CD14-positive monocyte (primary cell): ENCODE measurements at regions not wholly inside any gene's neighbourhood (a gene's known extent, or its start where the extent isn't known, plus 50 kb on each side); places are given as distances from the start of the nearest gene placed in this dataset.
"Not testable (repeated sequence)": the region's sequence is repeated elsewhere in the genome, so short reads cannot be mapped to it uniquely, and the experiment has no call there.

Experiments used
- DNase-seq, 3 donors: peaks; one replicate each; pipeline ENCODE4 v3.0.0-alpha.2; 2011 to 2022
- H2AFZ ChIP-seq: 2 replicates; pipeline ENCODE4 v1.6.0; 2012; ENCODE audit warnings: mild to moderate bottlenecking, low read depth, low read length, inconsistent platforms; ENCODE audit not compliant: insufficient read depth, poor library complexity, severe bottlenecking
- H3K27ac ChIP-seq, 2 donors: 1 replicate in 1 of 2; 2 replicates in 1 of 2; pipeline ENCODE4 v1.5.1; 2012 to 2013; ENCODE audit warnings: low read length in 2 of 2, control low read depth in 1 of 2, inconsistent platforms in 1 of 2, low read depth in 1 of 2, mild to moderate bottlenecking in 1 of 2
- H3K27me3 ChIP-seq, 2 donors: one replicate each; pipeline versions ENCODE4 v1.6.0 to v1.6.1; 2011 to 2013; ENCODE audit warnings: low read length in 2 of 2; ENCODE audit not compliant: control insufficient read depth in 2 of 2, insufficient read depth in 2 of 2
- H3K36me3 ChIP-seq, 2 donors: replicated peaks in 1 of 2; 1 replicate in 1 of 2; 2 replicates in 1 of 2; pipeline versions ENCODE4 v1.5.1 to v1.6.1; 2012 to 2013; ENCODE audit warnings: low read length in 2 of 2, control low read depth in 1 of 2, inconsistent platforms in 1 of 2, mild to moderate bottlenecking in 1 of 2; ENCODE audit not compliant: insufficient read depth in 2 of 2, control insufficient read depth in 1 of 2
- H3K4me1 ChIP-seq, 2 donors: 1 replicate in 1 of 2; 2 replicates in 1 of 2; pipeline versions ENCODE4 v1.5.1 to v1.6.1; 2012 to 2013; ENCODE audit warnings: low read length in 2 of 2, control low read depth in 1 of 2, inconsistent platforms in 1 of 2, mild to moderate bottlenecking in 1 of 2, moderate library complexity in 1 of 2; ENCODE audit not compliant: insufficient read depth in 2 of 2, control insufficient read depth in 1 of 2
- H3K4me2 ChIP-seq: replicated peaks from 2 replicates; pipeline ENCODE3; 2012; ENCODE audit warnings: low read length, moderate library complexity, mild to moderate bottlenecking; ENCODE audit not compliant: poor library complexity, severe bottlenecking; ENCODE audit errors: extremely low read depth
- H3K4me3 ChIP-seq, 3 experiments: fragments of 200-600 bp in 1 of 3; sonication (generic) in 1 of 3; replicated peaks in 1 of 3; 1 replicate in 2 of 3; 2 replicates in 1 of 3; pipeline ENCODE4 v1.5.1; 2011 to 2013; ENCODE audit warnings: low read length in 3 of 3, mild to moderate bottlenecking in 3 of 3, control low read depth in 2 of 3, low read depth in 2 of 3, inconsistent platforms in 1 of 3, moderate library complexity in 1 of 3
- H3K79me2 ChIP-seq: 2 replicates; pipeline ENCODE4 v1.6.0; 2012; ENCODE audit warnings: mild to moderate bottlenecking, control low read depth, inconsistent platforms, low read length, moderate library complexity; ENCODE audit not compliant: insufficient read depth
- H3K9ac ChIP-seq: 2 replicates; pipeline ENCODE4 v1.6.0; 2017; ENCODE audit warnings: low read length, mild to moderate bottlenecking; ENCODE audit not compliant: insufficient read depth, poor library complexity, severe bottlenecking
- H3K9me3 ChIP-seq, 2 donors: replicated peaks in 1 of 2; 1 replicate in 1 of 2; 2 replicates in 1 of 2; pipeline versions ENCODE4 v1.5.1 to v1.6.1; 2012 to 2013; ENCODE audit warnings: low read length in 2 of 2, control low read depth in 1 of 2; ENCODE audit not compliant: control insufficient read depth in 1 of 2, insufficient read depth in 1 of 2
- H4K20me1 ChIP-seq: 2 replicates; pipeline ENCODE4 v1.6.0; 2012; ENCODE audit warnings: mild to moderate bottlenecking, low read length, control low read depth, moderate library complexity; ENCODE audit not compliant: insufficient read depth
- H3K27ac Mint-ChIP-seq, 7 donors: one replicate each; pipeline ENCODE4 v1.8.0; 2020; ENCODE audit warnings: mild to moderate bottlenecking in 7 of 7, mixed read lengths in 7 of 7, moderate library complexity in 6 of 7, inconsistent platforms in 2 of 7
- H3K27me3 Mint-ChIP-seq, 3 donors: one replicate each; pipeline ENCODE4 v1.8.0; 2021 to 2022; ENCODE audit warnings: low read depth in 3 of 3, mild to moderate bottlenecking in 3 of 3, mixed read lengths in 3 of 3, moderate library complexity in 3 of 3, inconsistent platforms in 1 of 3
- H3K36me3 Mint-ChIP-seq, 2 donors: one replicate each; pipeline ENCODE4 v1.8.0; 2020; ENCODE audit warnings: mixed read lengths in 2 of 2, inconsistent platforms in 1 of 2, mild to moderate bottlenecking in 1 of 2
- H3K4me1 Mint-ChIP-seq: one replicate; pipeline ENCODE4 v1.8.0; 2020; ENCODE audit warnings: mild to moderate bottlenecking, mixed read lengths
- H3K4me3 Mint-ChIP-seq, 2 donors: one replicate each; pipeline ENCODE4 v1.8.0; 2020; ENCODE audit warnings: mild to moderate bottlenecking in 2 of 2, mixed read lengths in 2 of 2, moderate library complexity in 1 of 2
- H3K9me3 Mint-ChIP-seq, 7 donors: one replicate each; pipeline ENCODE4 v1.8.0; 2020 to 2022; ENCODE audit warnings: mixed read lengths in 7 of 7, mild to moderate bottlenecking in 6 of 7, moderate library complexity in 6 of 7, inconsistent platforms in 2 of 7
- CTCF ChIP-seq: fragments of 200-600 bp; IDR thresholded peaks from one replicate; pipeline ENCODE4 v1.8.0; 2022; ENCODE audit warnings: antibody characterized with exemption, mild to moderate bottlenecking
- WGBS: methylation state at CpG from one replicate; pipeline ENCODE4 v1.1.5; 2013; ENCODE audit warnings: missing lambda C conversion rate; ENCODE audit not compliant: insufficient coverage; 5-methylcytosine and 5-hydroxymethylcytosine counted together
- intact Hi-C, 2 donors: fragments of 100-400 bp; cut with micrococcal nuclease; formaldehyde crosslinking; loops; one replicate each; pipeline versions ENCODE4 v1.15.0 to v1.15.1; 2023

GRCh38 chr6:4660377-4661321, 115.6 kb upstream of the CDYL start:
- H3K27me3 Mint-ChIP-seq = peaks cover 5 to 6% (median 5%) of the 10 kb centered on the region in 3 donors
- peaks cover 0 to 5% (median 0%) of the 10 kb centered on the region in 7 donors for H3K9me3 Mint-ChIP-seq
- Histone ChIP-seq H3K9ac (no peak overlapping the region), H3K4me2 (no peak overlapping the region), H3K36me3 (no peaks in the 10 kb centered on the region), H3K4me1 (no peaks in the 10 kb centered on the region), H3K4me3 (no peak overlapping the region), H3K27me3 (no peaks in the 10 kb centered on the region), H4K20me1 (no peaks in the 10 kb centered on the region), H3K79me2 (no peaks in the 10 kb centered on the region), H3K9me3 (no peaks in the 10 kb centered on the region), H3K27ac (no peak overlapping the region), H2AFZ (no peak overlapping the region)
- no peak overlapping the region for H3K27ac Mint-ChIP-seq
- H3K36me3 Mint-ChIP-seq = no peaks in the 10 kb centered on the region
- intact Hi-C loops = no loop called here
- no peak for TF ChIP-seq CTCF
- no peak for DNase-seq
- H3K4me3 Mint-ChIP-seq = no peak overlapping the region
- no peaks in the 10 kb centered on the region for H3K4me1 Mint-ChIP-seq
- 89% methylated on average over 20 of the region's 22 CpGs for WGBS

DNA sequence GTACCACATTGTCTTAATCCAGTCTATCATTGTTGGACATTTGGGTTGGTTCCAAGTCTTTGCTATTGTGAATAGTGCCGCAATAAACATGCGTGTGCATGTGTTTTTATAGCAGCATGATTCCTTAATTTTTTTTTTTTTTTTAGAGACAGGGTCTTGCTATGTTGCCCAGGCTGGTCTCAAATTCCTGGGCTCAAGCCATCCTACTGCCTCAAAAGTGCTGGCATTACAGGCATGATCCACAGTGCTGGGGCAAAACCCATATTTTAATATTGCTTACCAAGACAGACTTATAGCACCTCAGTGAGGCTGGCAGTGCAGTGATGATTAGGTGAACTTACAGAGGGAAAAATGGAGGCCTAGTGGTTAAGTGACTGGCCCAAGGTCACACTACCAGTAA, 116.5 kb upstream of the CDYL start:
- H3K36me3 ChIP-seq, H3K27me3 ChIP-seq, DNase-seq, H3K4me1 Mint-ChIP-seq, H2AFZ ChIP-seq, H3K4me1 ChIP-seq, H4K20me1 ChIP-seq, H3K36me3 Mint-ChIP-seq, H3K27ac Mint-ChIP-seq, H3K9me3 ChIP-seq, H3K27me3 Mint-ChIP-seq, H3K4me3 Mint-ChIP-seq, intact Hi-C loops, H3K79me2 ChIP-seq, H3K27ac ChIP-seq, H3K4me2 ChIP-seq, H3K4me3 ChIP-seq, H3K9ac ChIP-seq, H3K9me3 Mint-ChIP-seq: not testable (repeated sequence)
- WGBS = no CpG with 5 or more reads among the region's 2 CpGs
